GM06990 (cell line): ENCODE measurements at regions not wholly inside any gene's neighbourhood (a gene's known extent, or its start where the extent isn't known, plus 50 kb on each side); places are given as distances from the start of the nearest gene placed in this dataset.

Experiments used
- DNase-seq: peaks from one replicate; pipeline ENCODE4 v3.0.0-alpha.2; 2011; ENCODE audit not compliant: insufficient read length; ENCODE audit errors: extremely low read depth
- H3K27me3 ChIP-seq: replicated peaks from 2 replicates; pipeline ENCODE4 v1.6.0; 2011; ENCODE audit warnings: low read length; ENCODE audit not compliant: control insufficient read depth, insufficient read depth
- H3K36me3 ChIP-seq: 2 replicates; pipeline ENCODE4 v1.5.1; 2011; ENCODE audit warnings: low read length; ENCODE audit not compliant: control insufficient read depth, insufficient read depth
- H3K4me3 ChIP-seq: replicated peaks from 2 replicates; pipeline ENCODE4 v1.5.1; 2011; ENCODE audit warnings: low read depth, mild to moderate bottlenecking, control low read depth, low read length
- TF ChIP-seq, protein P1 (sequence below): IDR thresholded peaks from 2 replicates; pipeline ENCODE4 v1.5.1; 2011; ENCODE audit warnings: low read length, control low read depth, mild to moderate bottlenecking, inconsistent platforms; ENCODE audit not compliant: insufficient read depth, poor library complexity, severe bottlenecking

DNA sequence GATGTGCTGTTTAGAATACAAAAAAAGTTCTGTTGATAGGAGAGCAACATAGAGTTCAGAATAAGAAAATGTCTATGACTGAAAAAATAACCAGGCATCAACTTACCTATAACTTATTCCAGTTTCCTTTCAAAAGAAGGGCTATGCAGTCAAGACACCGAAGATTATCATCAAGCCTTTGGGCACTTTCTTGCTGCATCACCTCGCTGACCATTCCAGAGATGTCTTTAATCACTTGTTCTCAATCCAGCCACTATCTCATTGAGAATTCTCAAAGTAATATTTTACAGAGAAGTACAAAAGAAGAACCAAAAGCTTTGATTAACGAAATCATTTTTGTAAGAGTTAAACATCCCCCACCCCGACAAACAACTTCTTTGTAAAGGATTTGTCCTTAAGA is 198.3 kb upstream of the P2RY1 start:
- TF ChIP-seq, protein P1, sequence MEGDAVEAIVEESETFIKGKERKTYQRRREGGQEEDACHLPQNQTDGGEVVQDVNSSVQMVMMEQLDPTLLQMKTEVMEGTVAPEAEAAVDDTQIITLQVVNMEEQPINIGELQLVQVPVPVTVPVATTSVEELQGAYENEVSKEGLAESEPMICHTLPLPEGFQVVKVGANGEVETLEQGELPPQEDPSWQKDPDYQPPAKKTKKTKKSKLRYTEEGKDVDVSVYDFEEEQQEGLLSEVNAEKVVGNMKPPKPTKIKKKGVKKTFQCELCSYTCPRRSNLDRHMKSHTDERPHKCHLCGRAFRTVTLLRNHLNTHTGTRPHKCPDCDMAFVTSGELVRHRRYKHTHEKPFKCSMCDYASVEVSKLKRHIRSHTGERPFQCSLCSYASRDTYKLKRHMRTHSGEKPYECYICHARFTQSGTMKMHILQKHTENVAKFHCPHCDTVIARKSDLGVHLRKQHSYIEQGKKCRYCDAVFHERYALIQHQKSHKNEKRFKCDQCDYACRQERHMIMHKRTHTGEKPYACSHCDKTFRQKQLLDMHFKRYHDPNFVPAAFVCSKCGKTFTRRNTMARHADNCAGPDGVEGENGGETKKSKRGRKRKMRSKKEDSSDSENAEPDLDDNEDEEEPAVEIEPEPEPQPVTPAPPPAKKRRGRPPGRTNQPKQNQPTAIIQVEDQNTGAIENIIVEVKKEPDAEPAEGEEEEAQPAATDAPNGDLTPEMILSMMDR = no peak
- Histone ChIP-seq H3K27me3 (no peaks in the 10 kb centered on the region), H3K36me3 (no peaks in the 10 kb centered on the region), H3K4me3 (no peak overlapping the region)
- DNase-seq = no peak

DNA sequence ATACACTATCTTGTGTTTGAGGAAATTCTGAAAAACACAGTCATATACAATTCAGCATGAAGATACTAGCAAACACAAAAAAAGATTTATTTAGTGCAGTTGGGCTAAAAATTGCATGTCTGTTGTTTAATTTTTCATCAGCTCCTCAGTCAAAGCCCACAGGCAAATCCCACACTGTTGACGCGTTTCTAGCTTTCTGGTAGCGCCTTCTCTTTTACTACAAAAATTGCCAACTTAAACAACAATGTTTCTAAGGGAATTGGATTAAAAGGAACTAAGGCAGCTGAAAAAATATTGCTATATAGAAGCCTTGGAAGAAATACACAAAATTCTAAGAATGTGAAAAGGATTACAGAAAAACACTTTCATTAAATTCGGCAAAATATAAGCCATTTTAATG is 196.7 kb upstream of the P2RY1 start:
- no peak for DNase-seq
- Histone ChIP-seq H3K27me3 (no peaks in the 10 kb centered on the region), H3K36me3 (no peaks in the 10 kb centered on the region), H3K4me3 (no peak overlapping the region)
- TF ChIP-seq, protein P1 = no peak

GRCh38 chr3:152638707-152639450 is 196.1 kb upstream of the P2RY1 start:
- H3K4me3 ChIP-seq = no peak overlapping the region
- H3K27me3 ChIP-seq = no peaks in the 10 kb centered on the region
- TF ChIP-seq, protein P1 = no peak
- DNase-seq = no peak
- no peaks in the 10 kb centered on the region for H3K36me3 ChIP-seq

DNA sequence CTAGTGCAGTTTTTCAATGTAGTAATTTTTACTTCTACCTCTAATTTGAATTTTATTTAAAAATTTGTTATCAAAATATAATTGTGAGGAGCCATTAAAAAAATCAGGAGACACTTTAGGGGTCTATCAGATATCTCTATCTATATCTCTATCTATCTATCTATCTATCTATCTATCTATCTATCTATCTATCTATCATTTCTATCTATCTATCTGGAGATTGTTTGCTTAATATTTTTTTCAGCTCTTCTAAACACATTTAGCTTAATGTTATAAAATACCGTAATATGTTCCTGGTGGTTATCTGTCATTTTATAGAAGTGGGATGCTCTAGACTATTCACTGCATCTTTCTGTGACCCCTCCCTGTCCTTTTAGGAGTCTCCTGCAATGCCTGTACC is 193.7 kb upstream of the P2RY1 start:
- H3K4me3 ChIP-seq = no peak overlapping the region
- no peaks in the 10 kb centered on the region for H3K27me3 ChIP-seq
- DNase-seq = no peak
- TF ChIP-seq, protein P1 = no peak
- no peaks in the 10 kb centered on the region for H3K36me3 ChIP-seq

- TF ChIP-seq, protein P1 = no peak
- no peaks in the 10 kb centered on the region for H3K27me3 ChIP-seq
- no peak for DNase-seq
- H3K4me3 ChIP-seq = no peak overlapping the region
- H3K36me3 ChIP-seq = no peaks in the 10 kb centered on the region
These were observed 192.3 kb upstream of the P2RY1 start for GRCh38 chr3:152642658-152643057.

GRCh38 chr3:152644478-152644877 is 190.5 kb upstream of the P2RY1 start:
- no peaks in the 10 kb centered on the region for H3K27me3 ChIP-seq
- H3K4me3 ChIP-seq = no peak overlapping the region
- DNase-seq = no peak
- TF ChIP-seq, protein P1 = no peak
- no peaks in the 10 kb centered on the region for H3K36me3 ChIP-seq
